Astrocyte of the spinal cord (primary cell): ENCODE measurements at regions not wholly inside any gene's neighbourhood (a gene's known extent, or its start where the extent isn't known, plus 50 kb on each side); places are given as distances from the start of the nearest gene placed in this dataset.

Experiments
- DNase-seq: peaks from one replicate; pipeline ENCODE4 v3.0.0; 2011; ENCODE audit warnings: low read depth, low spot score
- H3K4me3 ChIP-seq: 2 replicates; pipeline ENCODE4 v1.5.1; 2011; ENCODE audit warnings: low read depth, mild to moderate bottlenecking, low read length, moderate library complexity
- in situ Hi-C: cut with HindIII; loops from 2 replicates; pipeline ENCODE4 v1.10.0; 2017; ENCODE audit warnings: low sequenced_read_pairs
- TF ChIP-seq, protein P1 (sequence below): IDR thresholded peaks from 2 replicates; pipeline ENCODE4 v1.5.1; 2012; ENCODE audit warnings: low read depth, mild to moderate bottlenecking, low read length, inconsistent platforms

DNA sequence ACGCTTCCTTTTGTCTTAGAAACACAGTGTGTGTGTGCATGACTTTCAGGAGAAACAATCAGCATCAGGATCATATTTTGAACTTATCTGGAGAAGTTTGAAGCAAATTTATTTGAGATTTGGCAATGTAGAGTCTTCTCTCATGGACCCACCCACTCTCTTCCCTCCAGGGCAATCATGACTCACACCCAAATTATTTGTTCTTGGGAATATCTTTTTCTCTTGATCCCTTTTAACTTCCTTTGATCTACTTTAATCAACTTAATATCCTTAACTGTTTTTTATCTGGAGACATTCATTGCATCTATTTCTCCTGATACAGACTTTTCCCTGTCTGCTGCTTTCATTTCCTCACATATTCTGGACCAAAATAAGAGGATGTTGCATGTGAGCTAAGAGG is 1174.3 kb downstream of the GATA3 start:
- TF ChIP-seq, protein P1, sequence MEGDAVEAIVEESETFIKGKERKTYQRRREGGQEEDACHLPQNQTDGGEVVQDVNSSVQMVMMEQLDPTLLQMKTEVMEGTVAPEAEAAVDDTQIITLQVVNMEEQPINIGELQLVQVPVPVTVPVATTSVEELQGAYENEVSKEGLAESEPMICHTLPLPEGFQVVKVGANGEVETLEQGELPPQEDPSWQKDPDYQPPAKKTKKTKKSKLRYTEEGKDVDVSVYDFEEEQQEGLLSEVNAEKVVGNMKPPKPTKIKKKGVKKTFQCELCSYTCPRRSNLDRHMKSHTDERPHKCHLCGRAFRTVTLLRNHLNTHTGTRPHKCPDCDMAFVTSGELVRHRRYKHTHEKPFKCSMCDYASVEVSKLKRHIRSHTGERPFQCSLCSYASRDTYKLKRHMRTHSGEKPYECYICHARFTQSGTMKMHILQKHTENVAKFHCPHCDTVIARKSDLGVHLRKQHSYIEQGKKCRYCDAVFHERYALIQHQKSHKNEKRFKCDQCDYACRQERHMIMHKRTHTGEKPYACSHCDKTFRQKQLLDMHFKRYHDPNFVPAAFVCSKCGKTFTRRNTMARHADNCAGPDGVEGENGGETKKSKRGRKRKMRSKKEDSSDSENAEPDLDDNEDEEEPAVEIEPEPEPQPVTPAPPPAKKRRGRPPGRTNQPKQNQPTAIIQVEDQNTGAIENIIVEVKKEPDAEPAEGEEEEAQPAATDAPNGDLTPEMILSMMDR = no peak
- DNase-seq = peak; percentile 9
- in situ Hi-C loops = no loop called here
- no peak overlapping the region for H3K4me3 ChIP-seq

DNA sequence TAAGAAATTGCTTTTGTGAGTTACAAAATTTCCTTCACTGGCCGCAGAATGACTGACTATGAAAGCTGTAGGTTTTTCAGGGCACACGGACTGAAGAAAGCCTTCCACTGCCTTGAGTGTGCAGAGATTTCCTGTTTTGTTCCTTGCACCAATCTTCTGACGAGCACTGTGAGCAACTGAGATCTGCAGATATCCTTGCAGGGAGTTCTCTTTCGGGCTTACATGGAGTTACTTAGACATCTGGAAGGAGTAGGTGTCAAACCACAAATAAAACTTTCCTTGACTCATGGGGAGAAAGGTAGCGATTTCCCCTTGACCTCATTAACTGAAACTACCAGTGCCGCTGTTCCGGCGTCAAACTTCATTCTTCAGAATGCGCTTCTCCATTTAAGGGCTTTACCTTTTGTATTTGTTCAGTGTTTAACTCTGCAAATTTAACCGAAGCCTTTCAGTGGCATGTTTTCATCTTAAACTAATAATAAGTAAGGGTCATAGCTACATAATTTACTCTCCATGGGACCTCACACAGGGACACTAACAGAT is 1175.3 kb downstream of the GATA3 start:
- TF ChIP-seq, protein P1 = no peak
- in situ Hi-C loops = no loop called here
- DNase-seq = no peak
- no peak overlapping the region for H3K4me3 ChIP-seq

GRCh38 chr10:9230625-9231024 is 1176.1 kb downstream of the GATA3 start:
- TF ChIP-seq, protein P1 = no peak
- no peak for DNase-seq
- in situ Hi-C loops = no loop called here

GRCh38 chr10:9234191-9234590 is 1179.7 kb downstream of the GATA3 start:
- in situ Hi-C loops = no loop called here
- no peak for DNase-seq
- TF ChIP-seq, protein P1 = no peak
- H3K4me3 ChIP-seq = no peak overlapping the region

More at GRCh38 chr10:9230625-9231024, 1176.1 kb downstream of the GATA3 start:
- H3K4me3 ChIP-seq = no peak overlapping the region

DNA sequence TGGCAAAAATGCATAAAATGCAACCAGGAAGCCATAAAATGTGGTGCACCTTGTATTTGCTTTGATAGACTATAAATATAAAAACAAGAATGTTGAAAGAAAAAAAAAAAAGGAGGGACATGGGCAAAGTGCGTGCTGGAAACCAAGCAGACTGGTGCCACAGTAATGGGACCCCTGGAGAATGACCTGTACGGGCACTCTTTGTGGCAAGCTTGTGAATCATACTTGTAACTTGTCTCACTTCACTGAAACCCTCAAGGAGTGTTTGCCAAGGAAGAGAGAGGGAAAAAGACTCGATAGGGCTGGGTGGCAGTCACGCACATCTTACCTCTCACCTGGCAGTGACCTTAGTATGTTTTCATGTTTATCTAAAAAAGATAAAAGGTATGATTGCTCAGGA is 1183.6 kb downstream of the GATA3 start:
- TF ChIP-seq, protein P1 = no peak
- H3K4me3 ChIP-seq = no peak overlapping the region
- in situ Hi-C loops = no loop called here
- DNase-seq = no peak

GRCh38 chr10:9239298-9239697 is 1184.8 kb downstream of the GATA3 start:
- in situ Hi-C loops = no loop called here
- H3K4me3 ChIP-seq = no peak overlapping the region
- TF ChIP-seq, protein P1 = no peak
- no peak for DNase-seq
